GM12872 (cell line): ENCODE measurements at regions not wholly inside any gene's neighbourhood (a gene's known extent, or its start where the extent isn't known, plus 50 kb on each side); places are given as distances from the start of the nearest gene placed in this dataset.

Source experiments
- CTCF ChIP-seq: IDR thresholded peaks from 3 replicates; pipeline ENCODE4 v1.5.1; 2011; ENCODE audit warnings: low read depth, mild to moderate bottlenecking, low read length, moderate library complexity; ENCODE audit not compliant: insufficient read depth

GRCh38 chr12:115194448-115194847 lies 510.5 kb upstream of the TBX3 start:
- TF ChIP-seq CTCF: no peak

- TF ChIP-seq CTCF: no peak
These were observed 507.4 kb upstream of the TBX3 start for GRCh38 chr12:115191342-115191741.

GRCh38 chr12:115190010-115190770 lies 506.2 kb upstream of the TBX3 start:
- no peak for TF ChIP-seq CTCF

GRCh38 chr12:115185506-115185905 lies 501.5 kb upstream of the TBX3 start:
- no peak for TF ChIP-seq CTCF

GRCh38 chr12:115183752-115184151 lies 499.8 kb upstream of the TBX3 start:
- no peak for TF ChIP-seq CTCF

- no peak for TF ChIP-seq CTCF
These were observed 493.9 kb upstream of the TBX3 start for GRCh38 chr12:115177899-115178298.

GRCh38 chr12:115176741-115177400 lies 492.9 kb upstream of the TBX3 start:
- TF ChIP-seq CTCF: no peak
